NCI-H187 (cell line): ENCODE measurements at regions not wholly inside any gene's neighbourhood (a gene's known extent, or its start where the extent isn't known, plus 50 kb on each side); places are given as distances from the start of the nearest gene placed in this dataset.

Source experiments
- DNase-seq, 2 experiments: peaks; one replicate each; lab custom pipeline; 2025; lab: John Stamatoyannopoulos, UW

- DNase-seq: no peak
Measured at GRCh38 chrX:126489116-126489695, 63.4 kb downstream of the DCAF12L1 start.

GRCh38 chrX:126485409-126485808 lies 67.2 kb downstream of the DCAF12L1 start:
- no peak for DNase-seq

- no peak for DNase-seq
Measured at GRCh38 chrX:126481916-126482315, 70.7 kb downstream of the DCAF12L1 start.

GRCh38 chrX:126459896-126460826 lies 92.5 kb downstream of the DCAF12L1 start:
- DNase-seq: peak; percentile 0 to 67

GRCh38 chrX:126456136-126456535 lies 96.5 kb downstream of the DCAF12L1 start:
- DNase-seq: no peak

GRCh38 chrX:126448681-126449080 lies 103.9 kb downstream of the DCAF12L1 start:
- DNase-seq: no peak
